PC-3 (cell line): ENCODE measurements at regions not wholly inside any gene's neighbourhood (a gene's known extent, or its start where the extent isn't known, plus 50 kb on each side); places are given as distances from the start of the nearest gene placed in this dataset.

Source experiments
- ATAC-seq: fragments of 200-7000 bp; cut with Tn5 transposase; 2 replicates; pipeline ENCODE4 v1.9.1; 2020; ENCODE audit warnings: mild to moderate bottlenecking, moderate library complexity
- BruUV-seq: library from RNA; stranded (reverse); fragments of 400-500 nt; replicated peaks from 2 replicates; lab custom pipeline; 2021; lab: Mats Ljungman, UMichigan
- CTCF ChIA-PET: fragments of 300-600 bp; sonication (Branson Sonifier 250); formaldehyde crosslinking; loops from one replicate; lab custom pipeline; 2022; ENCODE audit warnings: antibody characterized with exemption; lab: Charles Lee
- POLR2A ChIA-PET: fragments of 300-600 bp; sonication (Branson Sonifier 250); formaldehyde crosslinking; loops from one replicate; lab custom pipeline; 2022; ENCODE audit warnings: antibody characterized with exemption; ENCODE audit not compliant: unreplicated experiment; lab: Charles Lee
- DNase-seq: peaks from one replicate; pipeline ENCODE4 v3.0.0-alpha.2; 2015
- H2AFZ ChIP-seq: fragments of 300-600 bp; sonication (generic); 2 replicates; pipeline ENCODE4 v1.6.0; 2016; ENCODE audit warnings: antibody characterized with exemption, low read length
- H3F3A ChIP-seq: fragments of 300-600 bp; sonication (generic); one replicate; pipeline ENCODE4 v1.6.0; 2017; ENCODE audit warnings: antibody characterized with exemption, low read length, control low read depth, mild to moderate bottlenecking; ENCODE audit not compliant: unreplicated experiment
- H3K27ac ChIP-seq: fragments of 300-600 bp; sonication (generic); 2 replicates; pipeline ENCODE4 v1.5.1; 2016; ENCODE audit warnings: mild to moderate bottlenecking, low read length
- H3K27me3 ChIP-seq: fragments of 300-600 bp; sonication (generic); 2 replicates; pipeline ENCODE4 v1.6.1; 2016; ENCODE audit warnings: low read length, mixed read lengths
- H3K36me3 ChIP-seq: fragments of 300-600 bp; sonication (generic); 2 replicates; pipeline ENCODE4 v1.6.1; 2016; ENCODE audit warnings: low read depth, mixed run types, low read length, mixed read lengths
- H3K4me1 ChIP-seq: fragments of 300-600 bp; sonication (generic); 2 replicates; pipeline ENCODE4 v1.5.1; 2016; ENCODE audit warnings: low read length; ENCODE audit not compliant: insufficient read depth
- H3K4me2 ChIP-seq: fragments of 300-600 bp; sonication (generic); 2 replicates; pipeline ENCODE4 v1.6.0; 2016; ENCODE audit warnings: low read length
- H3K4me3 ChIP-seq: fragments of 300-600 bp; sonication (generic); 2 replicates; pipeline ENCODE4 v1.5.1; 2016; ENCODE audit warnings: mild to moderate bottlenecking, low read length, mixed read lengths
- H3K79me2 ChIP-seq: fragments of 300-600 bp; sonication (generic); 2 replicates; pipeline ENCODE4 v1.6.1; 2017; ENCODE audit warnings: low read length, mixed read lengths
- H3K9ac ChIP-seq: fragments of 300-600 bp; sonication (generic); 2 replicates; pipeline ENCODE4 v1.6.0; 2016; ENCODE audit warnings: mild to moderate bottlenecking, low read length
- H3K9me2 ChIP-seq: fragments of 300-600 bp; sonication (generic); replicated peaks from 2 replicates; pipeline ENCODE4 v1.6.1; 2016; ENCODE audit warnings: mixed run types, low read length, mixed read lengths
- H3K9me3 ChIP-seq: fragments of 300-600 bp; sonication (generic); 2 replicates; pipeline ENCODE4 v1.6.1; 2016; ENCODE audit warnings: low read length, mixed read lengths
- H4K20me1 ChIP-seq: fragments of 300-600 bp; sonication (generic); 2 replicates; pipeline ENCODE4 v1.6.1; 2016; ENCODE audit warnings: low read length, mixed read lengths
- EZH2 ChIP-seq: fragments of 300-600 bp; sonication (generic); IDR thresholded peaks from one replicate; pipeline ENCODE4 v1.6.1; 2017; ENCODE audit warnings: antibody characterized with exemption, mild to moderate bottlenecking, low read length; ENCODE audit not compliant: unreplicated experiment
- EZH2phosphoT487 ChIP-seq: fragments of 300-600 bp; sonication (generic); IDR thresholded peaks from 2 replicates; pipeline ENCODE4 v1.6.1; 2018; ENCODE audit warnings: mild to moderate bottlenecking, antibody characterized with exemption, low read length, borderline replicate concordance
- intact Hi-C: fragments of 100-400 bp; cut with micrococcal nuclease; formaldehyde crosslinking; loops from 2 replicates; pipeline ENCODE4 v1.9.0; 2023
- TF ChIP-seq, protein P1 (sequence below): fragments of 300-600 bp; sonication (generic); conservative IDR thresholded peaks from 2 replicates; pipeline ENCODE4 v1.5.1; 2017; ENCODE audit warnings: antibody characterized with exemption, low read depth, mild to moderate bottlenecking, low read length

GRCh38 chr2:14194233-14194632 is 438.3 kb upstream of the LRATD1 start:
- no peaks in the 10 kb centered on the region for H3K9me2 ChIP-seq
- no peak overlapping the region for H3K9ac ChIP-seq
- no peak overlapping the region for H3K4me3 ChIP-seq
- H2AFZ ChIP-seq: no peak overlapping the region
- H3K4me1 ChIP-seq: peaks cover 11% of the 10 kb centered on the region
- TF ChIP-seq, protein P1, sequence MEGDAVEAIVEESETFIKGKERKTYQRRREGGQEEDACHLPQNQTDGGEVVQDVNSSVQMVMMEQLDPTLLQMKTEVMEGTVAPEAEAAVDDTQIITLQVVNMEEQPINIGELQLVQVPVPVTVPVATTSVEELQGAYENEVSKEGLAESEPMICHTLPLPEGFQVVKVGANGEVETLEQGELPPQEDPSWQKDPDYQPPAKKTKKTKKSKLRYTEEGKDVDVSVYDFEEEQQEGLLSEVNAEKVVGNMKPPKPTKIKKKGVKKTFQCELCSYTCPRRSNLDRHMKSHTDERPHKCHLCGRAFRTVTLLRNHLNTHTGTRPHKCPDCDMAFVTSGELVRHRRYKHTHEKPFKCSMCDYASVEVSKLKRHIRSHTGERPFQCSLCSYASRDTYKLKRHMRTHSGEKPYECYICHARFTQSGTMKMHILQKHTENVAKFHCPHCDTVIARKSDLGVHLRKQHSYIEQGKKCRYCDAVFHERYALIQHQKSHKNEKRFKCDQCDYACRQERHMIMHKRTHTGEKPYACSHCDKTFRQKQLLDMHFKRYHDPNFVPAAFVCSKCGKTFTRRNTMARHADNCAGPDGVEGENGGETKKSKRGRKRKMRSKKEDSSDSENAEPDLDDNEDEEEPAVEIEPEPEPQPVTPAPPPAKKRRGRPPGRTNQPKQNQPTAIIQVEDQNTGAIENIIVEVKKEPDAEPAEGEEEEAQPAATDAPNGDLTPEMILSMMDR: no peak
- no peak for TF ChIP-seq EZH2phosphoT487
- no peak for TF ChIP-seq EZH2
- intact Hi-C loops: no loop called here
- H3K27me3 ChIP-seq: peaks cover 12% of the 10 kb centered on the region; the same call in 1 of the 2 replicates
- H3K9me3 ChIP-seq: no peaks in the 10 kb centered on the region
- H3K79me2 ChIP-seq: no peaks in the 10 kb centered on the region
- no peak overlapping the region for H3K4me2 ChIP-seq
- BruUV-seq: no TSS peak
- H3K27ac ChIP-seq: no peak overlapping the region
- ChIA-PET CTCF (no interaction called here), POLR2A (no interaction called here)
- no peaks in the 10 kb centered on the region for H3F3A ChIP-seq
- H3K36me3 ChIP-seq: no peaks in the 10 kb centered on the region
- H4K20me1 ChIP-seq: no peaks in the 10 kb centered on the region
- no peak for ATAC-seq
- DNase-seq: peak; percentile 13

DNA sequence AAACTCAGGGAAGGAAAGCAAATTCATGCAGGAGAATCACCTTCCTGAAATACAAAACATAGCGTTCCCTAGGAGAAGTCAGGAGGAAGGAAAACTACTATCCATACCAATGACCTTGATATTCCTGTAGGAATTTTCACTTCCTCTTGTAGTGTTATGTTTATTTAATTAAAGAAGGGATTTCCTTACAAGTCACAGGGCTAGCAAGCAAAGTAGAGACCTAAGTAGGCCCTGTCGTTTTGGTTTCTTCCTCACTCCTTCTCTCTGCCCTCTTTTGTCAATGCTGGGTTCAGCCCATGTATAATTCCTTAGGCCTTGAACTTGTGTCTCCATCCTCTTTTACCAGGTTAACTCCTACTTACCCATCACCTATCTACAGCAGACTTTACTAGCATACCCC is 435.2 kb upstream of the LRATD1 start:
- Histone ChIP-seq H3K27me3 (peaks cover 12% of the 10 kb centered on the region; the same call in 1 of the 2 replicates), H3F3A (no peaks in the 10 kb centered on the region), H2AFZ (no peak overlapping the region), H3K4me3 (no peak overlapping the region), H3K79me2 (no peaks in the 10 kb centered on the region), H3K4me2 (no peak overlapping the region), H4K20me1 (no peaks in the 10 kb centered on the region), H3K9me2 (no peaks in the 10 kb centered on the region), H3K4me1 (no peaks in the 10 kb centered on the region; the same call in 1 of the 2 replicates), H3K9me3 (no peaks in the 10 kb centered on the region), H3K36me3 (no peaks in the 10 kb centered on the region), H3K9ac (no peak overlapping the region), H3K27ac (no peak overlapping the region)
- ChIA-PET POLR2A (no interaction called here), CTCF (no interaction called here)
- no peak for DNase-seq
- intact Hi-C loops: no loop called here
- TF ChIP-seq, protein P1: no peak
- TF ChIP-seq EZH2phosphoT487 (no peak), EZH2 (no peak)
- BruUV-seq: no TSS peak
- ATAC-seq: no peak

- no TSS peak for BruUV-seq
- Histone ChIP-seq H3F3A (no peaks in the 10 kb centered on the region), H3K4me1 (no peaks in the 10 kb centered on the region; the same call in 1 of the 2 replicates), H2AFZ (no peak overlapping the region), H3K27ac (no peak overlapping the region), H3K4me3 (no peak overlapping the region), H3K9me3 (no peaks in the 10 kb centered on the region), H4K20me1 (no peaks in the 10 kb centered on the region), H3K9ac (no peak overlapping the region), H3K4me2 (no peak overlapping the region), H3K36me3 (no peaks in the 10 kb centered on the region), H3K27me3 (peaks cover 2% of the 10 kb centered on the region; the same call in 1 of the 2 replicates), H3K9me2 (no peaks in the 10 kb centered on the region), H3K79me2 (no peaks in the 10 kb centered on the region)
- TF ChIP-seq, protein P1: no peak
- TF ChIP-seq EZH2 (no peak), EZH2phosphoT487 (no peak)
- POLR2A ChIA-PET: no interaction called here
- intact Hi-C loops: no loop called here
- peak; percentile 3 for DNase-seq
- CTCF ChIA-PET: no interaction called here
- ATAC-seq: no peak
These were observed 433.5 kb upstream of the LRATD1 start for GRCh38 chr2:14199040-14199439.
